Vagina (tissue), 2 donors: ENCODE measurements at regions not wholly inside any gene's neighbourhood (a gene's known extent, or its start where the extent isn't known, plus 50 kb on each side); places are given as distances from the start of the nearest gene placed in this dataset.

Experiments
- DNase-seq, 2 donors: peaks; one replicate each; pipeline ENCODE4 v3.0.0-alpha.2; 2017; ENCODE audit errors: extremely low spot score in 2 of 2
- H3K27ac ChIP-seq: fragments of 200-600 bp; sonication (generic); one replicate; pipeline ENCODE4 v1.5.1; 2019
- H3K27me3 ChIP-seq: fragments of 200-600 bp; sonication (generic); one replicate; pipeline ENCODE4 v1.5.1; 2019
- H3K36me3 ChIP-seq, 2 donors: fragments of 200-600 bp; sonication (generic); one replicate each; pipeline ENCODE4 v1.5.1; 2017 to 2019
- H3K4me1 ChIP-seq: fragments of 200-600 bp; sonication (generic); one replicate; pipeline ENCODE4 v1.5.1; 2019
- H3K4me3 ChIP-seq, 2 donors: fragments of 200-600 bp; sonication (generic); 1 replicate in 1 of 2; 2 replicates in 1 of 2; pipeline ENCODE4 v1.5.1; 2016 to 2019
- H3K9me3 ChIP-seq: fragments of 200-600 bp; sonication (generic); one replicate; pipeline ENCODE4 v1.5.1; 2019
- CTCF ChIP-seq, 3 experiments: fragments of 450-650 bp in 2 of 3; fragments of 200-600 bp in 1 of 3; sonication (generic) in 1 of 3; IDR thresholded peaks; one replicate each; pipeline ENCODE4 v1.5.1; 2017 to 2019; ENCODE audit warnings: antibody characterized with exemption in 3 of 3, mild to moderate bottlenecking in 2 of 3, moderate library complexity in 2 of 3
- POLR2A ChIP-seq, 2 donors: fragments of 450-650 bp; IDR thresholded peaks; one replicate each; pipeline ENCODE4 v1.6.1; 2017; ENCODE audit warnings: antibody characterized with exemption in 2 of 2, mild to moderate bottlenecking in 2 of 2, moderate library complexity in 2 of 2
- POLR2AphosphoS5 ChIP-seq, 2 donors: sonication (generic); formaldehyde crosslinking; IDR thresholded peaks; one replicate each; pipeline ENCODE4 v1.9.0; 2017; ENCODE audit warnings: antibody characterized with exemption in 2 of 2, mild to moderate bottlenecking in 2 of 2, low read depth in 1 of 2; ENCODE audit not compliant: insufficient read depth in 1 of 2
- intact Hi-C: fragments of 100-400 bp; cut with DNase I; formaldehyde crosslinking; loops from one replicate; pipeline ENCODE4 v1.15.1; 2023

GRCh38 chr5:52694648-52695047 is 93.1 kb upstream of the ITGA1 start:
- no peaks in the 10 kb centered on the region for H3K27me3 ChIP-seq
- no peaks in the 10 kb centered on the region for H3K9me3 ChIP-seq
- DNase-seq: no peak
- no peaks in the 10 kb centered on the region for H3K36me3 ChIP-seq
- H3K27ac ChIP-seq: no peak overlapping the region
- H3K4me3 ChIP-seq: no peak overlapping the region
- intact Hi-C loops: no loop called here
- TF ChIP-seq POLR2A (IDR thresholded peaks at IDR 0.05) (no peak), POLR2AphosphoS5 (IDR thresholded peaks at IDR 0.05; ENCODE audit: insufficient read depth in 1 of 2, low read depth in 1 of 2) (no peak), CTCF (IDR thresholded peaks at IDR 0.05) (no peak)
- no peaks in the 10 kb centered on the region for H3K4me1 ChIP-seq

DNA sequence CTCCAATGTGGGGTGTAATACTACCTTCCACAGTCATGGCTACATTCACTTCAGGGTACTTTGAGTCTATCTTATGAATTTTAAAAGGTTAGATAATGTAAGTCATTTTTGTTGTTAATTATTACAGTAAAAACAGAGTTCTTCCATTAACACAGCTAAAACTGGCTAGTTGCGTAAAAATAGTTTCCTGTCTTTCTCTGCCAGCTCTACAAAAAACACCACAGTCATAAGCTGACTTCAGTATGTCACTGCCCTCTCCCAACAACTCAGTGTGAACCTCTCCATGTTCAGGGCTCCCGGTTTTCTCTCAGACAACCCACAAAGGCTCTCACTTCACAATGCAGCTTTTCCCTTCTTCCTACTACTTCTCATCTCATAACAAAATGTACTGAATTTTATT is 84.8 kb upstream of the ITGA1 start:
- H3K4me3 ChIP-seq: no peak overlapping the region
- no peak for DNase-seq
- H3K9me3 ChIP-seq: no peaks in the 10 kb centered on the region
- TF ChIP-seq POLR2AphosphoS5 (IDR thresholded peaks at IDR 0.05; ENCODE audit: insufficient read depth in 1 of 2, low read depth in 1 of 2) (no peak), POLR2A (IDR thresholded peaks at IDR 0.05) (no peak), CTCF (IDR thresholded peaks at IDR 0.05) (no peak)
- intact Hi-C loops: no loop called here
- H3K27ac ChIP-seq: no peak overlapping the region
- no peaks in the 10 kb centered on the region for H3K36me3 ChIP-seq
- no peaks in the 10 kb centered on the region for H3K4me1 ChIP-seq
- no peaks in the 10 kb centered on the region for H3K27me3 ChIP-seq

GRCh38 chr5:52703321-52703720 is 84.4 kb upstream of the ITGA1 start:
- Histone ChIP-seq H3K36me3 (no peaks in the 10 kb centered on the region), H3K27me3 (no peaks in the 10 kb centered on the region), H3K27ac (no peak overlapping the region), H3K4me1 (no peaks in the 10 kb centered on the region), H3K4me3 (no peak overlapping the region), H3K9me3 (no peaks in the 10 kb centered on the region)
- DNase-seq: no peak
- TF ChIP-seq CTCF (IDR thresholded peaks at IDR 0.05): no peak
- no peak for TF ChIP-seq POLR2A (IDR thresholded peaks at IDR 0.05)
- no peak for TF ChIP-seq POLR2AphosphoS5 (IDR thresholded peaks at IDR 0.05; ENCODE audit: insufficient read depth in 1 of 2, low read depth in 1 of 2)
- intact Hi-C loops: no loop called here

DNA sequence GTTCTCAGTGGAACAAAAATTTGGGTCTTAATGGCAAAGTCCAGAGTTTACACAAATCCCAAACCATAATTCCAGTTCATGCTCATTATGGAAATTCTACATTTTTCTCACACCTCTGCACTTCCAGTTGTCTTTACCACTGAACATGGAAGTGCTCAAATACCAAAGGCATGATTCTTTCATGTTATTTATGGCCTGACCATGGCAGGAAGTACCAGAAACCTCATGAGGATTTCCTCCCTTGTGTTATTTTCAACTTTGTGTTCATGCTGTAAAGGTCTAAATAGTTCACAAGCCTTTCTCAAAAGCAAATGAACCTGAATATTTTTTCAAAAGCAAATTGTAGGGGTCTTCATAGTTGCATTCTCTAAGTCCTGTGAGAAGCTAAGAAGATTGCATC is 82.0 kb upstream of the ITGA1 start:
- Histone ChIP-seq H3K4me1 (no peaks in the 10 kb centered on the region), H3K4me3 (no peak overlapping the region), H3K27ac (no peak overlapping the region)

GRCh38 chr5:52706775-52707174 is 80.9 kb upstream of the ITGA1 start:
- H3K4me1 ChIP-seq: no peaks in the 10 kb centered on the region
- no peak overlapping the region for H3K27ac ChIP-seq
- intact Hi-C loops: no loop called here

More for the DNA sequence above, 82.0 kb upstream of the ITGA1 start:
- no peak for DNase-seq
- intact Hi-C loops: no loop called here
- no peak for TF ChIP-seq POLR2AphosphoS5 (IDR thresholded peaks at IDR 0.05; ENCODE audit: insufficient read depth in 1 of 2, low read depth in 1 of 2)
- TF ChIP-seq CTCF (IDR thresholded peaks at IDR 0.05): no peak
- no peak for TF ChIP-seq POLR2A (IDR thresholded peaks at IDR 0.05)
- H3K27me3 ChIP-seq: no peaks in the 10 kb centered on the region
- H3K36me3 ChIP-seq: no peaks in the 10 kb centered on the region
- H3K9me3 ChIP-seq: no peaks in the 10 kb centered on the region

More at GRCh38 chr5:52706775-52707174, 80.9 kb upstream of the ITGA1 start:
- Histone ChIP-seq H3K4me3 (no peak overlapping the region), H3K36me3 (no peaks in the 10 kb centered on the region), H3K9me3 (no peaks in the 10 kb centered on the region), H3K27me3 (no peaks in the 10 kb centered on the region)
- DNase-seq: no peak
- TF ChIP-seq POLR2AphosphoS5 (IDR thresholded peaks at IDR 0.05; ENCODE audit: insufficient read depth in 1 of 2, low read depth in 1 of 2): no peak
- no peak for TF ChIP-seq POLR2A (IDR thresholded peaks at IDR 0.05)
